Thoracic aorta (tissue), 2 donors: ENCODE measurements at regions not wholly inside any gene's neighbourhood (a gene's known extent, or its start where the extent isn't known, plus 50 kb on each side); places are given as distances from the start of the nearest gene placed in this dataset.

Experiments used
- ATAC-seq: fragments of 150-250 bp; one replicate; pipeline ENCODE4 v1.8.0; 2017; ENCODE audit warnings: low read depth; ENCODE audit not compliant: insufficient number of reproducible peaks, low FRiP score
- DNase-seq: peaks from one replicate; pipeline ENCODE4 v3.0.0-alpha.2; 2020; ENCODE audit warnings: low spot score
- H3K27ac ChIP-seq, 2 donors: fragments of 200-600 bp; sonication (generic); 1 replicate in 1 of 2; 2 replicates in 1 of 2; pipeline ENCODE4 v1.5.1; 2016; ENCODE audit warnings: mild to moderate bottlenecking in 2 of 2, moderate library complexity in 2 of 2
- H3K27me3 ChIP-seq: fragments of 200-600 bp; sonication (generic); replicated peaks from 2 replicates; pipeline ENCODE4 v1.6.0; 2016; ENCODE audit warnings: mild to moderate bottlenecking; ENCODE audit not compliant: insufficient read depth
- H3K36me3 ChIP-seq: fragments of 200-600 bp; sonication (generic); one replicate; pipeline ENCODE4 v1.5.1; 2016
- H3K4me1 ChIP-seq, 2 donors: fragments of 200-600 bp; sonication (generic); 1 replicate in 1 of 2; 2 replicates in 1 of 2; pipeline versions ENCODE4 v1.5.1 to v1.6.0; 2016; ENCODE audit warnings: low read depth in 2 of 2, mild to moderate bottlenecking in 1 of 2; ENCODE audit not compliant: control insufficient read depth in 1 of 2
- H3K4me3 ChIP-seq: fragments of 200-600 bp; sonication (generic); 2 replicates; pipeline ENCODE4 v1.5.1; 2016; ENCODE audit warnings: mild to moderate bottlenecking
- H3K9me3 ChIP-seq: fragments of 200-600 bp; sonication (generic); 2 replicates; pipeline ENCODE4 v1.5.1; 2016
- CTCF ChIP-seq: fragments of 200-600 bp; sonication (generic); IDR thresholded peaks from one replicate; pipeline ENCODE4 v1.5.1; 2019; ENCODE audit warnings: antibody characterized with exemption

DNA sequence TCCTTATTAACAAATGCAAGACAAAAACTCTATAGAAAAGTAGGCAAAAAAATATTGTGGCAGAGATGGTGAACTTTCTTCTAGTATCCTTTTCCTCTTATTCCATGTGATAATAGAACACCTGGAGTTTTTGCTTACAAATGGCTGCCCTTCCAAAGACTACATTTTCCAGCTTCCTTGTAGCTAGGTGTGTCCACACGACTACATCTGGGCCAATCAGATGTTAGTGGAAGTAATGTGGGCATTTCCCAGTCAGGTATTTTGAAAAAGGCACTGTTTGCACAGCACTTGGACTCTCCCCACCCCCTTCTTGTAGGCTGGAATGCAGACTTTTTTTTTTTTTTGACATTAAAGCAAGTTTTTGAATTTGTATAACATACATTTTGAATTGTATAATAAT, 105.5 kb upstream of the TBX20 start:
- Histone ChIP-seq H3K27me3 (no peaks in the 10 kb centered on the region), H3K4me1 (no peaks in the 10 kb centered on the region), H3K4me3 (no peak overlapping the region), H3K9me3 (no peaks in the 10 kb centered on the region), H3K36me3 (no peaks in the 10 kb centered on the region), H3K27ac (no peak overlapping the region)
- DNase-seq: no peak
- no peak for TF ChIP-seq CTCF
- no peak for ATAC-seq

- Histone ChIP-seq H3K9me3 (no peaks in the 10 kb centered on the region), H3K27me3 (no peaks in the 10 kb centered on the region), H3K27ac (no peak overlapping the region), H3K36me3 (no peaks in the 10 kb centered on the region), H3K4me1 (no peaks in the 10 kb centered on the region), H3K4me3 (no peak overlapping the region)
- no peak for TF ChIP-seq CTCF
- DNase-seq (no peak), ATAC-seq (no peak)
Observed at GRCh38 chr7:35356495-35356894, 102.6 kb upstream of the TBX20 start.

DNA sequence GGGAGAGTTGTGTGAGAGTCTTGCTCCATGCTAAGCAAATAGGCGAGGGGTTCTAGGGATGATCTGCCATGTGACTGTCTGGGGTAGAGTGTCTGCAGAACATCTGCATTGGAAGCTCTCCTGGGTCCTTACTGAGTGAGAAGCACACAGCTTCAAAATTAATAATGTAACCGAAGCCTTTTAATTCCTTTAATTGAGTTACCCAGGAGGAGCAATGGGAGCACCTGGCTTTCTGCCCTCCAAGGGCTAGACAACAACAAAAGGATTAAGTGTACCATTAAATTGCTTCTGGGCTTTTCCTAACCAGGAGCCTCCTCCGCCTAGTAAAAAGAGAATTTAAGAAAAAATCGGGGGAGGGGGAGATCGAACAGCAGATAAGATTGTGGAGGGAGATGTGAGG, 102.0 kb upstream of the TBX20 start:
- H3K9me3 ChIP-seq: no peaks in the 10 kb centered on the region
- TF ChIP-seq CTCF: no peak
- no peak overlapping the region for H3K4me3 ChIP-seq
- no peaks in the 10 kb centered on the region for H3K4me1 ChIP-seq
- no peaks in the 10 kb centered on the region for H3K36me3 ChIP-seq
- DNase-seq (no peak), ATAC-seq (no peak)
- no peak overlapping the region for H3K27ac ChIP-seq
- H3K27me3 ChIP-seq: no peaks in the 10 kb centered on the region

- Histone ChIP-seq H3K27me3 (no peaks in the 10 kb centered on the region), H3K36me3 (no peaks in the 10 kb centered on the region), H3K9me3 (no peaks in the 10 kb centered on the region), H3K4me1 (no peaks in the 10 kb centered on the region), H3K4me3 (no peak overlapping the region), H3K27ac (no peak overlapping the region)
- no peak for TF ChIP-seq CTCF
- DNase-seq (no peak), ATAC-seq (no peak)
Observed at GRCh38 chr7:35355199-35355598, 101.3 kb upstream of the TBX20 start.

- Histone ChIP-seq H3K9me3 (no peaks in the 10 kb centered on the region), H3K27ac (no peak overlapping the region), H3K4me1 (no peaks in the 10 kb centered on the region), H3K4me3 (no peak overlapping the region), H3K27me3 (no peaks in the 10 kb centered on the region), H3K36me3 (no peaks in the 10 kb centered on the region)
- ATAC-seq (no peak), DNase-seq (no peak)
- no peak for TF ChIP-seq CTCF
Observed at GRCh38 chr7:35353481-35353880, 99.6 kb upstream of the TBX20 start.
